ENCODE measurements at regions not wholly inside any gene's neighbourhood (a gene's known extent, or its start where the extent isn't known, plus 50 kb on each side); places are given as distances from the start of the nearest gene placed in this dataset.

GRCh38 chrX:6678313-6678712, 143.4 kb upstream of the VCX3A start:
- no peaks in the 10 kb centered on the region for H3K36me3 Mint-ChIP-seq (ENCODE audit: low read depth)

GRCh38 chrX:6674734-6675133, 139.8 kb upstream of the VCX3A start:
- H3K4me1 Mint-ChIP-seq: peaks cover 15% of the 10 kb centered on the region
- no peak overlapping the region for H3K27ac Mint-ChIP-seq
- no peaks in the 10 kb centered on the region for H3K9me3 Mint-ChIP-seq
- H3K4me3 Mint-ChIP-seq: no peak overlapping the region
- no peak for TF ChIP-seq CTCF (IDR thresholded peaks at IDR 0.05; ENCODE audit: unreplicated experiment in 3 of 3)
- no peaks in the 10 kb centered on the region for H3K36me3 Mint-ChIP-seq (ENCODE audit: low read depth)
- no peaks in the 10 kb centered on the region for H3K27me3 Mint-ChIP-seq (ENCODE audit: low read depth)

More at GRCh38 chrX:6678313-6678712, 143.4 kb upstream of the VCX3A start:
- Mint-ChIP-seq H3K4me3 (no peak overlapping the region), H3K4me1 (peaks cover 15% of the 10 kb centered on the region), H3K27me3 (ENCODE audit: low read depth) (no peaks in the 10 kb centered on the region), H3K27ac (peak overlapping the region in 2 of 3 experiments; percentile 14 to 22), H3K9me3 (no peaks in the 10 kb centered on the region)
- TF ChIP-seq CTCF (IDR thresholded peaks at IDR 0.05; ENCODE audit: unreplicated experiment in 3 of 3): no peak

DNA sequence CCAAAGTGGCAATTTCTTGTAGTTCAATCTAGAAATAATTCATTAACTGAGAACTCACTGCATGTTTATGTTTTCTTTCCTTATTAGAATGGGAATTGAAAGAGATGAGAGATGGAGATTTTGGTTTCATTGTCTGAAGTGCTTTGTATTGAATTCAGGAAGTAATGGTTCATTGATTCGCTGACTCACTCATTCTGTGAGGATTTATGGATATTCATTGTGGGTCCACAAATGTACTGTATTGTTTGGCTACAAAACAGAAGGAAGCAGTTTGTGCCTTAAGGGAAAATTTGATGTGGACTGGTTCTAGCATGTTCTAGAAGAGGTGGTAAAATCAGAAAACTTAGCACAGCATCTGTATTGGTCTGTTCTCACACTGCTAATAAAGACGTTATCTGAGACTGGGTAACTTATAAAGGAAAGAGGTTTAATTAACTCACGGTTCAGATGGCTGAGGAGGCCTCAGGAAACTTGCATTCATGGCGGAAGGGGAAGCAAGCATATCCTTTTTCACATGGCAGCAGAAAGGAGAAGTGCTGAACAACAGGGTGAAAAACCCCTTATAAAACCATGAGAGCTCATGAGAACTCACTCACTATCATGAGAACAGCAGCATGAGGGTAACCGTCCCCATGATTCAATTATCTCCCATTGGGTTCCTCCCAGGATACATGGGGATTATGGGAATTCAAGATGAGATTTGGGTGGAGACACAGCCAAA, 132.3 kb upstream of the VCX3A start:
- Mint-ChIP-seq H3K4me3 (no peak overlapping the region), H3K27me3 (ENCODE audit: low read depth) (no peaks in the 10 kb centered on the region), H3K9me3 (peaks cover 3% of the 10 kb centered on the region), H3K36me3 (ENCODE audit: low read depth) (no peaks in the 10 kb centered on the region), H3K4me1 (no peaks in the 10 kb centered on the region), H3K27ac (no peak overlapping the region)
- TF ChIP-seq CTCF (IDR thresholded peaks at IDR 0.05; ENCODE audit: unreplicated experiment in 3 of 3): no peak

DNA sequence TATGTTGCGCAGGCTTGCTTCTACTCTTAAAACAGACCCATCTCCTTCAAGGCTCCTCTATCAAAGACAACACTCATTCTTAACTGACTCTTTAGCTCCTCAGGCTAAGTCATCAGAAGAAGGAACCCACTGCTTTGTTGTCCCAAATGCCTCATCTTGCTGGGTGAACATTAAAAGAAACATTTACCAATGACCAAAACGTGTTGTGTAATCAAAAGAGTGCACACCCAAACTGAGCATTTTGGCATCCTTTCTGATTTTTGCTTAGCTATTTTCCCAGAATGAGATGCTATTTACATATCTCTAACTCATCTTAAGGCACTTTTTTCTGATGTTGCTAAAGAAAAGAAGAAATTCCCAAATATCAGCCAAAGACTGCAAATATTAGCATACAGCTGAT, 131.7 kb upstream of the VCX3A start:
- Mint-ChIP-seq H3K27me3 (ENCODE audit: low read depth) (no peaks in the 10 kb centered on the region), H3K4me1 (no peaks in the 10 kb centered on the region), H3K27ac (no peak overlapping the region), H3K4me3 (no peak overlapping the region), H3K9me3 (peaks cover 3% of the 10 kb centered on the region), H3K36me3 (ENCODE audit: low read depth) (no peaks in the 10 kb centered on the region)
- no peak for TF ChIP-seq CTCF (IDR thresholded peaks at IDR 0.05; ENCODE audit: unreplicated experiment in 3 of 3)

GRCh38 chrX:6661736-6662135, 126.8 kb upstream of the VCX3A start:
- H3K4me3 Mint-ChIP-seq: no peak overlapping the region
- peaks cover 8% of the 10 kb centered on the region for H3K9me3 Mint-ChIP-seq
- TF ChIP-seq CTCF (IDR thresholded peaks at IDR 0.05; ENCODE audit: unreplicated experiment in 3 of 3): no peak
- no peak overlapping the region for H3K27ac Mint-ChIP-seq
- no peaks in the 10 kb centered on the region for H3K4me1 Mint-ChIP-seq
- peaks cover 3% of the 10 kb centered on the region for H3K27me3 Mint-ChIP-seq (ENCODE audit: low read depth)
- no peaks in the 10 kb centered on the region for H3K36me3 Mint-ChIP-seq (ENCODE audit: low read depth)

Measured in nephron (organoid).